Neural cell (in vitro differentiated cells): ENCODE measurements at regions not wholly inside any gene's neighbourhood (a gene's known extent, or its start where the extent isn't known, plus 50 kb on each side); places are given as distances from the start of the nearest gene placed in this dataset.

Source experiments
- EZH2 ChIP-seq: fragments of 200-600, 300-800 bp; shearing (Covaris generic), sonication (generic); IDR thresholded peaks from 2 replicates; pipeline ENCODE4 v1.6.1; 2014; ENCODE audit warnings: antibody characterized with exemption, low read length, borderline replicate concordance, mild to moderate bottlenecking; ENCODE audit not compliant: insufficient read depth, poor library complexity, severe bottlenecking
- POLR2AphosphoS5 ChIP-seq: IDR thresholded peaks from 2 replicates; pipeline ENCODE4 v1.6.1; 2012
- RAD21 ChIP-seq: fragments of 450-650 bp; conservative IDR thresholded peaks from 2 replicates; pipeline ENCODE4 v1.6.1; 2014; ENCODE audit warnings: antibody characterized with exemption, mild to moderate bottlenecking, moderate library complexity
- SMC3 ChIP-seq: fragments of 450-650 bp; conservative IDR thresholded peaks from 2 replicates; pipeline ENCODE4 v1.6.1; 2014; ENCODE audit warnings: antibody characterized with exemption, mild to moderate bottlenecking, moderate library complexity; ENCODE audit not compliant: poor library complexity
- TF ChIP-seq, protein P1 (sequence below): fragments of 450-650 bp; IDR thresholded peaks from 2 replicates; pipeline ENCODE4 v1.5.1; 2014; ENCODE audit warnings: antibody characterized with exemption, mild to moderate bottlenecking, moderate library complexity; ENCODE audit not compliant: poor library complexity, severe bottlenecking

DNA sequence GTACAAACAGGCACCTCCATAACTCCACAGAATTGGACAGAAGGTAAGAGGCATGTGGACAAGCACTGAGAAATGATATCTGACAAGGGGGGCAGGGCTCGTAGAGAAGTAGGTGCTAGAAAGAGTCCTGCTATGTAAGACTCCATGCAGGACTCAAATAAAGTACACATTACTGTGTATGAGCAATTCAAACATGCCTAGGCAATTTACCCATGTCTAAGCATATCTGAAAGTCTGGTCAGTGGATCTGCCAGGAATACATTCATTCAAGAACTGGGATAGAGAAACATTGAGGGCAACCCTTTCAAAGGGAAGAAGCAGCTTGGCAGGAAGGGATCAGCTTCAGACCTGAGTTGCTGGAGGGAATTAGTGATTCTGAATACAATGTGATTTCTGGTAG lies 174.1 kb upstream of the MCTP2 start:
- TF ChIP-seq, protein P1, sequence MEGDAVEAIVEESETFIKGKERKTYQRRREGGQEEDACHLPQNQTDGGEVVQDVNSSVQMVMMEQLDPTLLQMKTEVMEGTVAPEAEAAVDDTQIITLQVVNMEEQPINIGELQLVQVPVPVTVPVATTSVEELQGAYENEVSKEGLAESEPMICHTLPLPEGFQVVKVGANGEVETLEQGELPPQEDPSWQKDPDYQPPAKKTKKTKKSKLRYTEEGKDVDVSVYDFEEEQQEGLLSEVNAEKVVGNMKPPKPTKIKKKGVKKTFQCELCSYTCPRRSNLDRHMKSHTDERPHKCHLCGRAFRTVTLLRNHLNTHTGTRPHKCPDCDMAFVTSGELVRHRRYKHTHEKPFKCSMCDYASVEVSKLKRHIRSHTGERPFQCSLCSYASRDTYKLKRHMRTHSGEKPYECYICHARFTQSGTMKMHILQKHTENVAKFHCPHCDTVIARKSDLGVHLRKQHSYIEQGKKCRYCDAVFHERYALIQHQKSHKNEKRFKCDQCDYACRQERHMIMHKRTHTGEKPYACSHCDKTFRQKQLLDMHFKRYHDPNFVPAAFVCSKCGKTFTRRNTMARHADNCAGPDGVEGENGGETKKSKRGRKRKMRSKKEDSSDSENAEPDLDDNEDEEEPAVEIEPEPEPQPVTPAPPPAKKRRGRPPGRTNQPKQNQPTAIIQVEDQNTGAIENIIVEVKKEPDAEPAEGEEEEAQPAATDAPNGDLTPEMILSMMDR, result no peak
- TF ChIP-seq EZH2 (no peak), SMC3 (no peak), RAD21 (no peak), POLR2AphosphoS5 (no peak)
